HG03432 (cell line): ENCODE measurements at regions not wholly inside any gene's neighbourhood (a gene's known extent, or its start where the extent isn't known, plus 50 kb on each side); places are given as distances from the start of the nearest gene placed in this dataset.
"Not testable (repeated sequence)": the region's sequence is repeated elsewhere in the genome, so short reads cannot be mapped to it uniquely, and the experiment has no call there.

Experiments
- ATAC-seq: cut with Tn5 transposase; IDR thresholded peaks from one replicate; pipeline ENCODE4 v1.9.1; 2021; ENCODE audit warnings: mild to moderate bottlenecking, moderate library complexity; ENCODE audit not compliant: unreplicated experiment

DNA sequence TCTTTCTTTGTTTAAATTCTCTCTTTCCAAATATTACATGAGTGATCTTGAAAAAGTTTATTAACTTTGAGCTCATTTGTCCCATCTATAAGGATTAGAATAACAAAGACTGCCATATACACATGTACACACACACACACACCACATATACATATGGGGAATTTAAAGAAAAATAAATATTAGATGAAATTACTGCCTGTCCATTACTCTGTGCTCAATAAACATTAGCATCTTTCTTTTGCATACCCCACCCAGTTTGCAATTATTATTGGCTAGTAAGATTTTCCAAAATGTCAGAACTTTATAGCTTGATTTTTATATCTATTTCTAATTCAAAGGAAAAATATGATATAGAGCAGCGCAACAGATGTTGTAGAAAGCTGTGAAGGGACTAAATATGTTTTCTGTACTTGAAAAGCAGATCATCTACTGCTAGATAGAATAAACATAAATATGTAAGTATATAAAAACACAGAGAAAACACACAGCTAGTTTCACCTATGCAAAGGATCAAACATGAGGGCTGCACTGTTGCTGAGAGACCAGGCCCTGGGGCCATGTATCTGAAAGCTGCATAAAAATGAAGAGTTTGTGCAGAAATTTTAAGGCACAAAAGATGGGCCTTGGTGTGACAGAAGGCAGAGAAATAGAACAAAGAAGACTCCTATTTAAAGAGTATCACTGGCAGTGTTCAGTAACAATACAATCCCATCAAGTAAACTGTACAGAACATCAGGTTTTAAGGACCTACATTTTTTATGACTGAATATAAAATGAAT is 114.2 kb upstream of the NECTIN3 start:
- no peak for ATAC-seq

DNA sequence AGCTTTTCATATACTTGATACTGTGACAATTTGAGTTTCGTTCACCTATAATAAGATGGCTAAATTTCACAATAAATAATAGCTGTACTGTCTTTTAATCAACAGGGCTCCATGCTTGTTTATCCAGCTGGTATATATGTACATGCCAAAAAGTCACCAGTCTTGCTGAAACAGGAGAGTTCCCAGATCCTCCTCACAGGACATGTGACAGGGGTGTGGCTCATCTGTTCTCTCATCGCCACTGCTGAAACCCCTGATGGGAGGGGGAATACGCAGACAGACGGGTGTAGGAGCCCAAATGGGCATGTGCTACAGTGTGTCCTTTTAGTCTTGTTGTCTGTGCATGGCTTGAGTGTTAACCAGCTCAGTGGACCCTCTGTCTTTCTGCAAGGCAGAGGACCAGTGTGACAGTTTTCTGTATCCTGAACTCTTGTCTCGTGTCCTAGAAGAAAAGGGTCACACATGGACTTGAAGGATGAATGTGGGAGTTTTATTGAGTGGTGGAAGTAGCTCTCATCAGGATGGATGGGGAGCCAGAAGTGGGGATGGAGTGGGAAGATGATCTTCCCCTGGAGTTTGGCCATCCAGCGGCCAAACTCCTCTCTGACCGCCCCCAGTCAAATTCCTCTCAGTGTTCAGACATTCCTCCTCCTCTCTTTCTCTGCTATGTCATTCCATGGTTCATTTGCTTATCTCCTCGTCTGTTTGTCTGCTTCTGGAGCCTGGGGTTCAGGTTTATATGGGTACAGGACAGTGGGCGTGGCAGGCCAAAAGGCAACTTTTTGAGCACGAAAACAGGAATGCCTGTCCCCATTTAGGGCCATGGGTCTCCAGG is 113.1 kb upstream of the NECTIN3 start:
- no peak for ATAC-seq

DNA sequence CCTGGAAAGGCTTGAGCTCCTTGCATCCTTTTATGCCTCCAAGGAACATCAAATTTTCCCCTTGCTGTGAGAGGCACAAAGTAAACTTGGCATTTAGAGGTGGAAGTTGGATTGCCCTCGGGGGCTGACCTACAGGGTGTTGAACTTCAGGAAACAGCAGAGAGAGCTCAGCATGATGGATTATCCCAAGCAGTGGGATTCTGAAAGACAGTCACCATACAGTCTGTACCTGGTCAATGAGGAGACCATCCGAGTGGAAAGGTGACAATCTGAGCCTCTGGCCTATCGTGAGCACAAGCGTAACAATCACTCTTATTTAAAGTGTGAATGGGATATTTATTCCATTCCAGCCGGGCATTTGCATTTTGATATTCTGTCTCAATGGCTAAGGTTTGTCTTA is 105.6 kb upstream of the NECTIN3 start:
- no peak for ATAC-seq

DNA sequence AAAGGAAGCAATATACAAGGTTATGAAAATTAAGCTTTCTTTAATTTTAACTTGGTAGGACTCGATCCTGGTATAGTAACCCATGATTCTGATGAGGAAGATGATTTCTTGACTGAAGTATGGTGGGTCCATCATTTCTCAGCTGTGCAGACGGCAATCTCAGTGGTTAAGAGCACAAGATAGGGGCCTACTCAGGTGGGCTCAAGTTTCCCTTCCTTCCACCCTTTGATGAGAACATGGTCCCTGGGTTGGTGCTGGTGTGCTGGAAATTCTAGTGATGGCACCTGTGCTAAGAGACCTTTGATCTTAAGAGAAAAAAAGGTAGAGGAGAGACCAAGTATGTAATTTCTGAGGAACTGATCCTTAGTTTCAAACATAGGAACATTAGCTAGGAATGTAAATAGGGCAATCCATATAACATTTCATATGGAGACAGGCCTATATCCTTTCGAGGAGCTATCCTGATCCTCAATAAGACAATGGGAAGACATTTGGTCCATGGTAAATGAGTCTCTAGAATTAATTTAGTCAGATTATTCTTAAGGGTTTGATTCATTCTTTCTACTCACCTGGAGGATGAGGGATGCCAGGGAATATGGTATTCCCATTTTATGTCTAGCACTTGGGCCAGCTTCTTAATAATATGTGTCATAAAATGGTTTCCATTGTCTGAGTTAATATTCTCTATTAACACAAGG is 104.5 kb upstream of the NECTIN3 start:
- no peak for ATAC-seq

DNA sequence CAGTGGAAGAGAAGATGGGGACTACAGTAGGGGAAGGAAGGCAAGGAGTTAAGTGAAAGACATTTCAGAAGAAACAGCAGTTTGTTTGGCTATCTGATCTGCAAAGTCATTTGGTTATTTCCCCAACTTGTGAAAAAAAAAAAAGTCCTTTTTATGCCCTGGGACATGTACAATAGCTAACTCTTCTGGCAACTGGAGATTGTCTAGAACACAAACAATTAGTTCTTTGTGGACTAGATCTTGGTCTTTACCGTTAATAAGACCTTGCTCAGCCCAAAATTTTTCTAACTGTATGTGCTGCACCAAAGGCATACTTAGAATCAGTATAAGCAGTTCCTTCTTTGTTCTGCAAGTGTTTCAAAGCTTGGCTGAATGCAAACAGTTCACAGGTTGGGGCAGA is 103.5 kb upstream of the NECTIN3 start:
- no peak for ATAC-seq

DNA sequence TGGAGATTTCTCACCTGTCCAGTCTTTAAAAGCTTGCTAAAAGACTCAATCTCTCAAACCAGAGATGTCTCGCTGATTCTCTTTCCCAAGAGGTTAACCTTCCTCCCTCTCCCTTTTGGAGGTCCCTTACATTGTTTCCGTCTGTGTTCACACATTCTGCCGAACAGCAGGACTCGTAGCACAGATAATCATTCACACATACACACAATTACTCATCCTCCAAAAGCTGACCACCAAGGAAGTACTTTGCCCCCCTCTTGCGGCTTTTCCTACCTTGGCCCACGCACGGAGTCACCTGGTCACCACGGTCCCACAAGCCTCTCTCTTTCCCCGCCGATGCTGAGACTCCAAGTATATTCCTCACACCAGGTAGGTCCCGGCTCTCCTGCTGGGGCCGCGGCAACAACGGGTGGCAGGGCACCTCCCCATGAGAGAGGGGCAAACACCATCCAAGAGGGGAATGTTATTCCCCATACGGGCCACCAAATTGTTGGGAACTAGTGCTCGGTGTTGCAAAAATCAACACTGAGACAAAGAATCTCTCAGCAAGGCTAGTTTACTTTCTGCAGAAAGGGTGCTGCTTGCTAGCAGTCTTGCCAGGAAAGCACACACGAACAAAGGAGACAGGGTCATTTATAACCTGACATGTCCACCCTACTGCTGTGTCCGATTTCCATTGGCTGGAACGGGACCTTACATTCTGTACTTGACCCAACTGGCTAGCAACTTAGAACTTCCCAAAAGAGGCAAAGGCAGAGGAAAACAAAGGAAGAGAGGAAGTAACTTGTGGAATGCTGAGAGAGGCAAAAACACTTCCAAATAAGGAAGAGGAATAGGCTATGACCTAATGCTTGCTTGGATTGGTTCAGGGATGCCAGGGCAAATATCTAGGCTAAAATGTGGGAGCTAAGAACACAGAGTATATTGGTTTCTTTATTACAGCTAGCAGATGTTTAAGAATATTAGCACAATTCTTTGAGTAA is 102.1 kb upstream of the NECTIN3 start:
- no peak for ATAC-seq

DNA sequence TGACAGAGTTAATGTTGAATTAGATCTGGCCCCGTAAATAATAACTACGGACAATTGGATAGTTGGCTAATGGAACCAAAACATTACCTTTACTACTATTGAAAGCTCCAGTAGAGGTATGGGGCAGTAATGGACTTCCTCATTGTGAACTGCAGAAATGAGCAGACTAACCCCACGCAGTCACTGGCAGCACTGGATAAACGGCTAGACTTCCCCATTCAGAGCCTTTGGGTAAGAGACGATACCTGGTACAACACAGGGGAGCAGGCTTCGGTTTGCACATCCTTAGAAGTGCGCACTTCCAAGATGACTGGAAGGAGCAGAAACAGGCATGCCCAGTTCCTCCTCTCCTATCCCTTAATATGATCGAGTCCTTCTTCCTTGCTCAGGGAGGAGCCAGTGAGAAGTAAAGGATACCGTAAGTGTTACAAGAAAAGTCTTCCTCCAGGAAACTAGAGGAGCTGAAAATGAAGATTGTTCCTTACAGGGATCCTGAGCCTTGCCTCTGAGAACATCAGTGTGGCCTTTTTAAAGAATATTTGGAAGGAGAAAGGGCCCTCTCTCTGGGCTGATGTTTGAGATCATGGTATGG is 100.5 kb upstream of the NECTIN3 start:
- no peak for ATAC-seq

DNA sequence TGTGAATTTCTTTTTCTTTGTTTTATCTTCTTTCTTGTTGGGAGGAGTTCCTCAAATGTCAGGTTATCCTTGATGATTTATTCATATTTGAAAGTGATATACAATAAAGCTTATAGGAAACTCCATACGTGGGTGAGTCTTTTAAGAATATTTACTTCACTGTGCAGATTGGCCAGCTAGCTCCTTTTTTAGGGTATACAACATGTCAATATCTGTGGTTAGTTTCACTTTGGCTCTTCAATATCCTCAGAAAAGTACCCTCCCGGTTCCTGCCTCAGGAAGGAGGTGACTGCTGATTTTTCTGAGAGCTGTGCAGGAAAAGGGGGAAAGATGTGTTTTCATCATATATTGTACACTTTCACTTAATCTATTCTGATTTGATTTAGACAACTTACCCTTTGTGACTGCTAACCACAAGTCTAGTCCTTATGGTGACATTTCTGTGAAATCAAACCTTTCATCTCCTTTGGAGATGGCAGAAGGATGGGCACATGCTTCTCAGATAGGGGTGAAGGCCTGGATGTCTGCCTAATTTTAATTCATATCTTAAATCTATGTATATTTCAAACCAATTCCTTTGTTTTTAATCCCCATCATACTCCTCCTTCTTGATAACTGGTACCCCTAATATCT is 98.2 kb upstream of the NECTIN3 start:
- ATAC-seq, result no peak

DNA sequence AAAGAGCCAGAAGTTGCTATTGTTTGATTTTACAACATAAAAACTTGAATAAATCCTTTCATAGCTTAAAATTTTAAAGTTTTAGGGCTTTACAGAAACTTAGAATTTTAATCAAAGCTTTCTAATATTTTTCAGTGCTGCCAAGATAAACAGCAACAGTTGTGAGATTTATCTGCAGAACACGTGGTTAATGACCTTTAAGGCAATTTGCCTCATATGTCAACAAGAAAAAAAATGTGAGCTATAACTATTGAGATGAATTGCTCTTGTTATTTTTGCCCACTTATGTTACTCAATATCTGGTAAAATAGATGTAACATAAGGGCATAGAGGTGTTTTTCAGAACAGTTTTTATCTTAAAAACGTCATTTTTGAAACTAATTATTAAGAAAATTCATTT is 96.7 kb upstream of the NECTIN3 start:
- no peak for ATAC-seq

DNA sequence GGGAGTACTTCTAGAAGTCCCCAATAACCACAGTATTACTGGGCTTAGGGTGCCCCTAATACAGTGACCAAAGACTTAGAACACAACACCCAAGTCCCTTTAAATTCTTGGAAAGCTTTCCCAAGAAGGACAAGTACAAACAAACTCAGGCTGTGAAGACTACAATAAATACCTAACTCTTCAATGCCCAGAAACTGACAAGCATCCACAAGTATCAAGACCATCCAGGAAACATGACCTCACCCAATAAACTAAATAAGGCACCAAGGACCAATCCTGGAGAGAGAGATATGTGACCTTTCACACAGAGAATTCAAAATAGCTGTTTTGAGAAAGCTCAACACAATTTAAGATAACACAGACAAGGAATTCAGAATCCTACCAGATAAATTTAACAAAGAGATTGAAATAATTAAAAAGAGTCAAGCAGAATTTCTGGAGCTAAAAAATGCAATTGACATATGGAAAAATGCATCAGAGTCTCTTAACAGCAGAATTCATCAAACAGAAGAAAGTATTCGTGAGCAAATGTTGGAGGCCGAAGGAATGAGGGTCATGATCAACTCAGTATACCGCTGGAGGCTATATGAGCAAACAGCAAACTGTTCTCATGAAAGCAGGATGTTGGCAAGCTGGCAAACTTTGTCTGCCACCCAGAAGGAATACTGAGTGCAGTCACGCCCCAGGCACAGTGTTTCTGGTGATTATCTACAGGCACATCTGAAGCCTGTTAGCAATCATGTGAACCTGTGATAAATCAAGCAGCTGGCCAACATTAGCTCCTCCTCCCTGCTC is 87.0 kb upstream of the NECTIN3 start:
- ATAC-seq, result no peak

DNA sequence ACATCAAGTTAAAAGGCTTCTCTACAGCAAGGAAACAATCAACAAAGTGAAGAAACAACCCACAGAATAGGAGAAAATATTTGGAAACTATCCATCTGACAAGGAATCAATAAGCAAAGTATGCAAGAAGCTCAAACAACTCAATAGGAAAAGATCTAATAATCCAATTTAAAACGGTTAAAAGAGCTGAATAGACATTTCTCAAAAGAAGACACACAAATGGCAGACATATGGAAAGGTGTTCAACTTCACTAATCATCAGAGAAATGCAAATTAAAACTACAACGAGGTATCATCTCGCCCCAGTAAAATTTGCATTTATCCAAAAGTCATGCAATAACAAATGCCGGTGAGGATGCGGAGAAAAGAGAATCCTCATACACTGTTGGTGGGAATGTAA is 82.2 kb upstream of the NECTIN3 start:
- no peak for ATAC-seq

DNA sequence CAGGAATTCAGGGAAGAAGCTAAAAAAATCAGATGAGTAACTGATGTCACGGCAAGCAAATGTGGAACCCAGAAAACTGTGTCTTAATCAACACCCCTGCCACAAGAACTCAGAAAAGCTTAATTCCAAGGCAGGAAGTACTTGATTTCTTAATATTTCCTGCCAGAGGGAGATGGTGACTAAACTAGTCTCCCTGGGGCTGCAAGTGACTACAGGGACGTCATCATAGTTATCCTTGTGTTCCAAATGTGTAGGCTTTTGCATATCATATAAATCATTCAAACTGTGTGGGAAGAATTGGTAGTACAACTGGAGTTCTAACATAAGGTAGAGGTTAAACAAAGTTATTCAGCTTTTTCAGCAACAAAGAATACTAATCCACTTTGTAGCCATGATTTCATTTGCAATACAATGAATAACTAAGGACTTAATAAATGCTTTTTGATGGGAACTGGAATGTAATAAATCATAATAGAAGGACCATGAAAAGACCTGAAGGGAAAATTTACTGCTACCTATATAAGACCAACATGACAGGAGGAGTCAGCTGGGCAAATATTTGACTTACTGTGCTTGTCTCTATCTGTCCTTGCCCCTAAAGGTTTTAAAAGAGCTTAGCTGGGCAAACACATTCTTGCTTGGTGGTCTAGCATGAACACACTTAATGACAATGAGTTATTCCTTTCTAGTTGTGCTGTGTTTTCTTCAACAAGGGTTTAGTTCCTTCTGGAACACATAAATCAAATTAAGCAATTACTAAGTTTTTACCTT is 76.0 kb upstream of the NECTIN3 start:
- ATAC-seq, result no peak

DNA sequence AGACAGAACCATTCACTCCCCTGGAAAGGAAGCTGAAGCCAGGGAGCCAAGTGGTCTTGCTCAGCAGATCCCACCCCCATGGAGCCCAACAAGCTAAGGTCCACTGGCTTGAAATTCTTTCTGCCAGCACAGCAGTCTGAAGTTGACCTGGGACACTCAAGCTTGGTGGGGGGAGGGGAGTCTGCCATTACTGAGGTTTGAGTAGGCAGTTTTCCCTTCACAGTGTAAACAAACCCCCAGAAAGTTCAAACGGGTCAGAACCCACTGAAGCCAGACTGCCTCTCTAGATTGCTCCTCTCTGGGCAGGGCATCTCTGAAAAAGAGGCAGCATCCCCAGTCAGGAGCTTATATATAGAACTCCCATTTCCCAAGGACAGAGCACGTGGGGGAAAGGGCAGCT is 72.8 kb upstream of the NECTIN3 start:
- ATAC-seq, result not testable (repeated sequence)

DNA sequence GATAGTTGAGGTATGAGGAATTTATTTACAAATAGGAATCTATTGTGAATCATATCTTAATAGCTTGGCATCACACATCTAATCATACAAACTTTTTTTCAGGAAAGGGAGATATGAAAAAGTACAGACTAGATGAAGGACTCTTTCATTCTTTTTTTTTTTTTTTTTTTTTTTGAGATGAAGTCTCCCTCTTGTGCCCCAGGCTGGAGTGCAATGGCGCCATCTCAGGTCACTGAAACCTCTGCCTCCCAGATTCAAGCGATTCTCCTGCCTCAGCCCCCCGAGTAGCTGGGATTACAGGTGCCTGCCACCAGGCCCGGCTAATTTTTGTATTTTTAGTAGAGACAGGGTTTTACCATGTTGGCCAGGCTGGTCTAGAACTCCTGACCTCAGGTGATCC is 65.1 kb upstream of the NECTIN3 start:
- ATAC-seq, result not testable (repeated sequence)

DNA sequence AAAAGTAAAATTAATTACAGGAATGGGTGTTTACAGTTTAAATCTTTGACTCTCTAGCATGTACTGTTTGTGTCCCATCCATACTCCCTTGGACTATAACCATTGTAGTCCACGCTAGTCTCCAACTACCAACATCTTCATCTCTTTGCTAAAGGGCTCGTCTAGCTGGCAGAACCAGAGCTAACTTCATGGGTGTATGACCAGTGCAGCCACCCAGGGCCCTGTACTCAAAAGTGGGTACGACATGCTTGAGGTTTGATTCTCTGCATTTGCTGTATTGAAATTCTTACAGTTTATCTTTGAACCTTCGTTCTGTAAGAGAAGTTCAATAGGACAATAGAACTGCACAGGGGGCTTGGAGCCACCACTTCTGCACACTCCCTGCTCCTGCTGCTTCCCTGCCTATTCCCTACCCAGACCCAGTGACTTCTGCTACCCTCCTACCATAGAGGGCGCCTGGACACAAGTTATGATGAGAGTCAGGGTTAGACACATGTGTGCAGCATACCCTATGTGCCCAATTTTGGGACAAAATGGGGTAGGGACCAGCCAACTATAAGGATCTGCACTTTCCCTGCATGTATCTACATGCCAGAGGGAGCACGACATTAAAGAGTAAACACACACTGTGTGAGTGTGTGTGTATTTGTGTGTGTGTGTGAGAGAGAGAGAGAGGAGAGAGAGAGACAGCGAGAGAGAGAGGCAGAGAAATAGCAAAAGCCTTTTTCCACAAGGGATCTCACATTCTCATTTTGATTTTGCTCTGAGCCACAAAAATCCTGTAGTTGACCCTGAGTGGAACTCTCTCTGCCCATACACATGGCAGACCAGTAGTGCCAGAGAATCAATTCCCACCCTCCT is 59.0 kb upstream of the NECTIN3 start:
- no peak for ATAC-seq
